RCC 7860 (cell line): ENCODE measurements at regions not wholly inside any gene's neighbourhood (a gene's known extent, or its start where the extent isn't known, plus 50 kb on each side); places are given as distances from the start of the nearest gene placed in this dataset.
"Not testable (repeated sequence)": the region's sequence is repeated elsewhere in the genome, so short reads cannot be mapped to it uniquely, and the experiment has no call there.

ENCODE experiments used
- DNase-seq: peaks from one replicate; pipeline ENCODE4 v3.0.0-alpha.2; 2015; ENCODE audit warnings: low spot score
- FAIRE-seq: peaks from 2 replicates; lab custom pipeline; 2012; peaks lifted over from hg19 to GRCh38; lab: Jason Lieb, UNC

DNA sequence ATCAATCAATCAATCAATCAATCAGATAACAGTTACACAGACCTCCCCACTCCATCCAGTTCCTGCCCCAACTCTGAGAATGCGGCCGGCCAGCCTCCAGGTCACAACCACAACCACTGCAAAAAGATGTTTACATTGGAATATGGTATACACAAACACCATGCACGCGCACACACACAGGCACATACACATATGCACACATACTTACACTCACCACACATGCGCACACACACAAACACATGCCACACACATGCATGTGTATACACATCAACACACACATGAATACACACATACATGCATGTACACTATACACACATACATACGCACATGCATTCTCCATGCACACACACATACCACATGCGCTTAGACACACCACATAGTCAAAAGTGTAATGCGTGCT, 131.1 kb downstream of the PXDC1 start:
- FAIRE-seq (no peak), DNase-seq (no peak)

GRCh38 chr6:3619800-3620199, 131.7 kb downstream of the PXDC1 start:
- DNase-seq (no peak), FAIRE-seq (no peak)

DNA sequence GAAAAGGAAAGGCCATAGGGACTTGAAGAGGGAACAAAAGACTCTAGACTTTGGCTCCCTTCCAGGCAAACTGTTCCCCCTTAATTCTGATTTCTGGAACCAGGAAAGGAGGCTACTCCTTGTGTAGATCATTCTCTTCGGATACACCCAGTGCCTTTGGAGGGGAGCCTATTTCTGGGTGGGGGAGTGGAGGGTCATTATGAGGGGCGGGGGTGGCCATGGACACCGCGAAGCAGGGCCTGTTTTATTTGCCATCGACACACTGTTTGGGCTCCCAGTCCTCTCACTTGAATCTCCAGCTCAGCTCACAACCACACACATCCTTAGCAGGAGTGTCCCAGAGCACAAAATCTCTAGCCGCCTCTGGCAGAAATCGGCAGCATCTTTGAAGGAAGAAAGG, 132.3 kb downstream of the PXDC1 start:
- DNase-seq (no peak), FAIRE-seq (no peak)

DNA sequence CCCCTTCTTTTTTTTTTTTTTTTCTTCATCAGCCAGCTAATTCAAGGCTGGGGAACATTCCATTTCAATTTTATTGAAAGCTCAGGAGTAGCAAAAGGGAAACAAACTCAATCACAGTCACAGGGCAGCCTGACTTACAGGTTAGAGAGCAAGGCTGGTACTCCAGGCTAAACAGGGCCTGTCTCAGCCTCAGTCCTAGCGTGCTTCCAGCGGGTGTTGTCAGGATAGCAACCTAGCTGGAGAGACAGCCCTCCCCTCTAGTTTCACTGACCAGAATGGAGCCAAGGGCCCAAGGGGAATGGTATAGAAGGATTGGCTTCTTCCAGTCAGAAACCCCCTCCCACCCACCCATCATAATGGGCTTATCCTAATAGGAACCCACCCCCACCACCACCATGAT, 132.9 kb downstream of the PXDC1 start:
- DNase-seq (no peak), FAIRE-seq (no peak)

DNA sequence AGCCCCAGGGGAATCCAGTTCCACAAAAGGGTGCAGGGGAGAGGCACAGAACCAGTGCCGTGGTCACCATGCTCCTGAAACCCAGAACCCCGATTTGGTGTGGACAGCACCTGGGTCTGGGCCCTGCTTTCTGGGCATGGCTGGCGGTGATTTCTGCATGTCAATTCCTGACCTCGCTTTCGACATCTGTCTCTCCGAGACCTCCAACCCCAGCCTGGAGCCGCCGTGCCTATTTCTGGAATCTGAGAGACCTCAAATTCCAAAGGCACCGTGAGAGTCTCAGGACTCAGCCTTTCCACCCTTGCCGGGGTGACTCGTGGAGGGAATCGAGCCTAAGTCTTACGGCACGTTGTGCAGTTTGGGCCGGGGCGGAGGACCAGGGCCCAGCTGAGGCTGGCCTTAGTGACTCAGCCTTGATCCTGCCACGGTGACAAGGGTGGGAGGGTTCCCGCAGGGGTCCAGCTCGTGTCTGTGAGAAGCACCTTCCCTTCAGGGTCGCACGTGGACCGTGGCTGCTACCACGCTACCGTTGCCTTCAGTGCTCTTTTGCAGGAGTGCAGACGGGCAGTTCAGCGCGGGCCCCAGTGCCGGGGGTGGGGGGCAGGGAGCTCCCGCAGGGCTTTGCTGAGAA, 133.7 kb downstream of the PXDC1 start:
- FAIRE-seq (no peak), DNase-seq (no peak)

DNA sequence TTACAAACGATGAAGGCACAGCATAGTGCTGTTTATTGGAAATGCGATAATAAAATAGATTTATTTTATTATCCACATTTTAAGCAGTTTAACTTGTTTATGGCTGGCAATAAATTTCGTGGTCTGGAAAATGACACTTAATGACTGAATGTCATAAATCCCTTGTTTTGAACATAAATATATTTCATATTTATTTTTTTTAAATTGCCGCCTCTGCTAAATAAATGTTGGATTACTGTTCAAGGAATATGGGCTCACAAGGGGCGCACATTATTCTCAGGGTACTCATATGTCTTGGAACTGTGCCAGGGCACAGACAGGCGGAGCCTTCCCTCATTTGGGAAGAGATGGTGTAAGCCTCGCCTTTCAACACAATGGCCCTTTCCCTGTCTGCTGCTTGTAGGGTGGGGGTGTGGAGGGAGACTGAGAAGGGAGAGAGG, 134.3 kb downstream of the PXDC1 start:
- DNase-seq = no peak
- no peak for FAIRE-seq

- FAIRE-seq (no peak), DNase-seq (no peak)
Measured at GRCh38 chr6:3616565-3617176, 134.8 kb downstream of the PXDC1 start.

GRCh38 chr6:3615391-3616380, 135.8 kb downstream of the PXDC1 start:
- DNase-seq (no peak), FAIRE-seq (no peak)

GRCh38 chr6:3614918-3615317, 136.6 kb downstream of the PXDC1 start:
- no peak for DNase-seq
- FAIRE-seq = no peak

GRCh38 chr6:3613565-3613964, 137.9 kb downstream of the PXDC1 start:
- DNase-seq, FAIRE-seq: not testable (repeated sequence)

DNA sequence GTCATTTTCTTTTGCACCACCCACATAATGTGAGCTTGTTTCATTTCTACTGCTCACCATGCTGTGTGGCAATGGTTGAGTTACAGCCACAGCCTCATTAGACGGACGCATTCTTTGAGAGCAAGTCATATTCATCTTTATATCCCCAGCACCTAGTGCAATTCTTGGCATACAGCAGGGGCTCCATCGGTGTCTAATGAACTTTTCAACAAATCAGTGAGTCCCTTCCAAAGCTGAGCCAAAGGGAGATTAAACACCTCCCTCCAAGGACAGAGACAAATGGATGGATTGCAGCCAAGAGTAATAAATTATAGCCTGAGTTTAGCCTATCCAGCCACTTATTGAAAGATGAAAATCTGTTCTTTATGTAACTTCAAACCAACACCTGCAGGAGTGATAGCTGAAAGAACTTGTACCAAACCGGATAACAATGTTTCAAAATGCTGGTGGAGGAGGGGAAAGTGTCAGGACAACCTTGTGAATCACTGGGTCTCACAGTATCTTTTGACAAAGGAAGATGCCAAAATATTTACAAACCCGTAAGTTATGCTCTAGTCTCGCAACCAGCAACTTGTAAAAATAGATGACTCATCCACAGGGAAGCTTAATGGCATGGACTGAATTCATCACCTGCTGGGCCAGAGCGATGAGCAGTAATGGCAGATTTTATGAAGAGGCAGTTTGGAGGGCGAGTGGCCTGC, 139.0 kb downstream of the PXDC1 start:
- no peak for FAIRE-seq

DNA sequence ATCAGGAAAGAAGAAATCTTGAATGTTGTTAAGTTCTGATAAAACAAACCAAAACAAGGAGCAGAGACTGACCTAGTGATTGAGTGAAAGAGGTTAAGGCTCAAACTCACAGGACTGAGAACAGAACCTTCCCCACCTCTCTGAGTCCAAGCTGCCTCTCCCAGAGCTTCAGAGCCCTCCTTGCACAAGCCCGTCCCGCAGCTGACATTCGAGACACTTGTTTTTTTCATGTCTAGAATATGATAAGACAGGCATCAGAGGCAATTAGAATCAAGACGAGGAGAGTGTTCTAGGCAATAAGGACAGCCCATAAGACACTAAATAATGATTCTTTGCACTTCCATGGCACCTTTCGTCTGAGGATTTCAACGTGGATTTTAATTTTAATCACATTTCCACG, 140.6 kb downstream of the PXDC1 start:
- FAIRE-seq = no peak

More for the DNA sequence above, 139.0 kb downstream of the PXDC1 start:
- DNase-seq = peak; percentile 51

GRCh38 chr6:3610206-3610605, 141.3 kb downstream of the PXDC1 start:
- DNase-seq (no peak), FAIRE-seq (no peak)

More for the DNA sequence above, 140.6 kb downstream of the PXDC1 start:
- no peak for DNase-seq

GRCh38 chr6:3609388-3609787, 142.1 kb downstream of the PXDC1 start:
- DNase-seq = no peak
- no peak for FAIRE-seq

DNA sequence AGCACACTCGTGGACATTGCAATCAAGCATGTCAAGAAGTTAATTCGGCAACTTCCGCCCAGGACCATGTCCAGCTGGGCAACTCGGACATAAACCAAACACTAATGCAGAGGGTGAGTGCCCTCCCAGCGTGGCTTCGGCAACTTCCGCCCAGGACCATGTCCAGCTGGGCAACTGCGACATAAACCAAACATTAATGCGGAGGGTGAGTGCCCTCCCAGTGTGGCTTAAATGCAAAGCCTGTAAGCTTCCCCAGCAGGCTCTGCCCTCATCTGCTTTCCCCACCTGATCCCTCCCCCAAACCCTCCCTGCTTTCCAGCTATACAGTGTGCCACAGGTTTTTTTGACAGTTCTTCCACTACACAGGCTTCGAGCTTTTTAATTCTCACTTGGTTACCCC, 143.4 kb downstream of the PXDC1 start:
- no peak for FAIRE-seq
- no peak for DNase-seq

- DNase-seq (no peak), FAIRE-seq (no peak)
Measured at GRCh38 chr6:3607599-3607998, 143.9 kb downstream of the PXDC1 start.

DNA sequence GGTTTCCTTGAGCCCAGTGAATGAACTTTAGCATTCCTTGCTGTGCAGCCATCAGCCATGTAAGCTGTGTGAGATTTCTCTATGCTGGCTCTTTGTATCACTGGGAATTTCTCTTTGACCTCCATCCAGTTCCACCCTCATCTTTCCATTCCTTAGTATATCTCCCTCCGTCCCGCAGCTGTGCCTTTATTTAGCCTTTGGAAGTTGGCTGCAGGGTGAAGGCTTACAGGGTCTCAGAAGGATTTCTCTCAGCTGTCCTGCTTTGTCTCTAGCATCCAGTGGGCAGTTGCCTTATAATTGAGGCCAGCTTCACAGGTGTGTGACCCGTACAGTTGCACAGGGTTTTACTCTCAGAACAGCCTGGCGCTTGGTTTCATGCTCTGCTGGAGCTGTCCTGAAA, 144.3 kb downstream of the PXDC1 start:
- FAIRE-seq = no peak

GRCh38 chr6:3603340-3604130, 146.7 kb upstream of the SLC22A23 start:
- FAIRE-seq = no peak
- DNase-seq = no peak

More for the DNA sequence above, 144.3 kb downstream of the PXDC1 start:
- DNase-seq = no peak

DNA sequence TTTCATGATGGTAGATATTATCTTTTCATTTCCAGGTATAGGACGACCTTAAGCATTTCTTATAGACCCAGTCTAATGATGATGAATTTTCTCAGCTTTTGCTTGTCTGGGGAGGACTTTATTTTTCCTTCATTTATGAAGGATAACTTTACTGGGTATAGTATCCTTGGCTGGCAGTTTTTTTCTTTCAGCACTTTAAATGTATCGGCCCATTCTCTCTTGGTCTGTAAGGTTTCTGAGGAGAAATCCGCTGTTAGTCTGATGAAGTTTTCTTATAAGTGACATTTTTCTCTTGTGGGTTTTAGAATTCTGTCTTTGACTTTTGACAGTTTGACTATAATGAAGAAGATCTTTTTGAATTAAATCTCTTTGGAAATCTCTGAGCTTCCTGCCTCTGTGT, 144.7 kb upstream of the SLC22A23 start:
- DNase-seq = no peak
- no peak for FAIRE-seq

DNA sequence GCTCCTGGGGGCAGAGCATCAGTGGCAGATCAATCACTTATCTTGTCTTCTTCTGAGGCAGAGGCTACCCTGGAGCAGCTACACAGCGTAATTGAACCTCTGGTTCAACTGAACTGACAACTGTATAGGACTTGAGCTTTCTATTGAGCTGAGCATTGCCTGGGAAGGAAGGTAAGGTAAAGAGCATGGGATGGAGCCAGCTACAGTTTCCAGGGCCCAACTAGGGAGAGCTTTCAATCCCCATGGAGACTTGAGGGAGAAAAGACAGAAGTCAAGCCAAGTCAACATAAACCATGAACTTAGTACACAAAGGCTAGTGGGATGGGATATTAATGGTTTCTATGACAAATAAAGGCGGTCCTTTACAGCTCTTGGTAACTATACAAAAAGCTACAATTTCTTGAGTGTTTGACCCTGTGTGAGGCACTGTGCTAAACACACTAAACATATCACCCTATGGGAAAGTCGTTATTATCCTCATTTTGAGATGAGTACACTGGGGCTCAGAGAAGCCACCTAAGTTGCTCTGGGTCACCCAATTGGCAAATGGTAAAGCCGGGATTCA, 140.7 kb upstream of the SLC22A23 start:
- DNase-seq (no peak), FAIRE-seq (no peak)
